VCaP (cell line): ENCODE measurements at regions not wholly inside any gene's neighbourhood (a gene's known extent, or its start where the extent isn't known, plus 50 kb on each side); places are given as distances from the start of the nearest gene placed in this dataset.

Experiments
- H3K27ac ChIP-seq: fragments of 450-650 bp; 2 replicates; pipeline ENCODE4 v1.5.1; 2017
- CTCF ChIP-seq: fragments of 450-650 bp; conservative IDR thresholded peaks from 2 replicates; pipeline ENCODE4 v1.5.1; 2017; ENCODE audit warnings: mild to moderate bottlenecking, moderate library complexity

- TF ChIP-seq CTCF: no peak
- no peak overlapping the region for H3K27ac ChIP-seq
Measured at GRCh38 chr11:121748068-121748467, 295.3 kb upstream of the SORL1-AS1 start.

- no peak for TF ChIP-seq CTCF
- no peak overlapping the region for H3K27ac ChIP-seq
Measured at GRCh38 chr11:121743285-121743684, 290.5 kb upstream of the SORL1-AS1 start.

- no peak overlapping the region for H3K27ac ChIP-seq
- TF ChIP-seq CTCF: no peak
Measured at GRCh38 chr11:121741761-121742361, 289.1 kb upstream of the SORL1-AS1 start.

GRCh38 chr11:121741351-121741760, 288.6 kb upstream of the SORL1-AS1 start:
- no peak overlapping the region for H3K27ac ChIP-seq
- TF ChIP-seq CTCF: no peak

- no peak for TF ChIP-seq CTCF
- H3K27ac ChIP-seq: no peak overlapping the region
Measured at GRCh38 chr11:121740902-121741301, 288.1 kb upstream of the SORL1-AS1 start.

- no peak overlapping the region for H3K27ac ChIP-seq
- no peak for TF ChIP-seq CTCF
Measured at GRCh38 chr11:121733858-121734257, 281.1 kb upstream of the SORL1-AS1 start.

- no peak for TF ChIP-seq CTCF
- no peak overlapping the region for H3K27ac ChIP-seq
Measured at GRCh38 chr11:121727942-121728341, 275.2 kb upstream of the SORL1-AS1 start.
